KG1 (cell line): ENCODE measurements at regions not wholly inside any gene's neighbourhood (a gene's known extent, or its start where the extent isn't known, plus 50 kb on each side); places are given as distances from the start of the nearest gene placed in this dataset.
"Not testable (repeated sequence)": the region's sequence is repeated elsewhere in the genome, so short reads cannot be mapped to it uniquely, and the experiment has no call there.

ENCODE experiments used
- DNase-seq: peaks from one replicate; lab custom pipeline; 2025; lab: John Stamatoyannopoulos, UW

DNA sequence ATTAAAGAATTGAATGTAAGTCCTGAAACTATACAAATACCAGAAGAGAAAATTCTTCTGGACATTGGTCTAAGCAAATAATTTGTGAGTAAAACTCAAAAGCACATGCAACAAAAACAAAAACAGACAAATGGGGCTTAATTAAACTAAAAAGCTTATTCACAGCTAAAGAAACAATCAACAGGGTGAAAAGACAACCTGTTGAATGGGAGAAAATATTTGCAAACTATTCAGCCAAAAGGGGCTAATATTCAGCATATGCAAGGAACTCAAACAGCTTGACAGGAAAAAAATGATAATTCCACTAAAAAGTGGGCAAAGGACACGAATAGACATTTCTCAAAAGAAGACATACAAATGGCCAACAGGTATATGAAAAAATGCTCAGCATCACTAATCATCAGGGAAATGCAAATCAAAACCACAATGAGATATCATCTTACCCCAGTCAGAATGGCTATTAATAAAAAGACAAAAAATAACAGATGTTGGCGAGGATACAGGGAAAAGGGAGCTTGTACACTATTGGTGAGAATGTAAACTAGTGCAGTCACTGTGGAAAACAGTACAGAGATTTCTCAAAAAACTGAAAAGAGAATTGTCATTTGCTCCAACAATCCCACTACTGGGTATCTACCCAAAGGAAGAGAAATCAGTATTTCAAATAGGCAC, 177.5 kb upstream of the RTL1 start:
- no peak for DNase-seq

DNA sequence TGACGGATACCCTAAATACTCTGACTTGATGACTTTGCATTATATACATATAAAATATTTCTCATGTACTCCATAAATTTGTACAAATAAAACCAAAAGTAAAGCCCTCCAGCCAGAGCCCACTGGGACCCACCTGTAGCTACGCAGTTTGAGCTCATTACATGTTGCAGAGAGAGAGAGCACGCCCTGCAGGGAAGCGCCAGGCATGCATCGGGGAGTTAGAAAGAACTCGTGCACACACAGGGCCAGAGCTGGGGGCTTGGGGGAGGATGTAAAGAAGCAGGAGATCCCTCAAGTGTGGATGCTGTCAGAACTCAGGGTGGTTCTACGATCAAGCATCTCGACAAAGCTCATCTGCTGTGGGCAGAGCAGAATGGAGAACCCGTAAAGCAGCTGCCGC, 178.5 kb upstream of the RTL1 start:
- no peak for DNase-seq

DNA sequence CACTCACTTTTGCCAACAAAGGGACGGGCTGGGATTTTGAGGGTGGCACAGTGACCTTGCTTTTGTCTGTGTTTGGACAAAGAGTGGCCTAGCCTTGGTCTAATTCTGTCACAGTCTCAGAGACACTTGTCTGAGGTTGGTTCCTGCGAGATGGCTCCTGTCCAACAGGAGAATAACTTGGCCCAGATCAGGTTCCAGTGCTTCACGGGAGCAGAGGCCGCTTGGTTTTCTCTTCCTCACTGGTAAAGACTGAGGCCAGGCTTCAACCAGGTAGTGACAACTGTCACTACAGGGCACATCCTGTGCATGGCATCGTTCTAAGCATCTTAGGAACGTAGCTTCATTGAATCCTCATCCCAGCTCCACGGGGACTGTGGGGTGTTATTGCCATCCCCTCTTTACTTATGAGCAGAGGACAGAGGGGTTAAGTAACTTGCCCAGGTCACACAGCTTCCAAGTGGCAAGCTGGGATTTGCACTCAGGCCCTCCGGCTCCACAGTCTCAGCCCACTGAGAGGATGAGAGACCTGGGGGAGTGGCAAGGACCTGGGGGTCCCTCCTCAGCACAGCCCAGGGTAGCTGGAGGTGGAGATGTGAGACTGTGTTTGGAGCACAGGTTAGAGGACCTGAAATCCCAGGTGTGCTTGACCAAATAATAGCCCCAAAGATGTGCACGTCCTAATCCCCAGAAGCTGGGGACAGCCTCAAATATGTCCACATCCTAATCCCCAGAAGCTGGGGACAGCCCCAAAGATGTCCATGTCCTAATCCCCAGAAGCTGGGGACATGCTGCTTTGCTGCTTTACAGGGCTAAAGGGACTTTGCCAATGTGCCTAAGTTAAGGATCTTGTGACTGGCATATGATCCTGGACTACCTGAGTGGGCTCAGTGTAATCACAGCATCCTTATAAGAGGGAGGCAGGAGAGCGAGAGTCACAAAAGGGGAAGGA, 179.2 kb upstream of the RTL1 start:
- DNase-seq = no peak

DNA sequence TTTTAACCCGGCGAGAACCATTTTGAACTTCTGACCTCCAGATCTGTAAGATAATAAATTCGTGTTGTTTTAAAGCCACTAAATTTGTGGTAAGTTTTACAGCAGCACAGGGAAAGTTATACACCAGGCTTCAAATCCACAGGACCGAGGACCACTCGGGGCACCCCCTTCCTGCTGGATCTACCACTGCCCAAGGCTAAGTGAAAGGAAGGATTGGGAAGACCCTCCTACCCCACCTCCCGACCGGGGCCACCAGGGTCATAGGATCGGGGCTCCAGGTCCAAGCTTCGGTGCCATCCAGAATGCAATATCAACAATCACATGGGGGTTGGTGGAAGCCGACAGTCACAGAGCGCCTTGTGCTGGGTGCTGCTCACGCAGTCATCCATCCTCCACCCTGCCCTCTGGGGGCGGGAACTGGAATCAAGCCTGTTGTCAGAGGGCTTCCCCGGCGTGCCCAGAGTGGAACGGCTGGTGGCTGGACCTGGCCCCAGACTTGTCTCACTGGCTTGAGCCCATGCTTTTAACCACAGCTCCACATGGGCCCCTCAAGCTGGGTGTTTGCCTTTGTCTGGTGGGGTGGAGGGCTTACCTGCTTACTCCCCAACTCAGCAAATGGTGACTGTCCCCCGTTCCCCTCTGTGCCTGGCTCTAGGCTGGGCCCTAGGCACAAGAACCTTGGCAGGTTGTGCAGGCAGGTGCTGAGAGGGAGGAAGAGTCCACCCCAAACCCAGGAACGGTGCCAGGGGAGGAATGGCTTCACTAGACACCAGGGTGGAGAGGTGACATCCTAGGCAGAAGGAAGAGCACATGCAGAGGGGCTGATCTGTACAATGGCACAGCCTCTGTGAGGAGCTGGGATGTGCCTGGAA, 180.3 kb upstream of the RTL1 start:
- no peak for DNase-seq

DNA sequence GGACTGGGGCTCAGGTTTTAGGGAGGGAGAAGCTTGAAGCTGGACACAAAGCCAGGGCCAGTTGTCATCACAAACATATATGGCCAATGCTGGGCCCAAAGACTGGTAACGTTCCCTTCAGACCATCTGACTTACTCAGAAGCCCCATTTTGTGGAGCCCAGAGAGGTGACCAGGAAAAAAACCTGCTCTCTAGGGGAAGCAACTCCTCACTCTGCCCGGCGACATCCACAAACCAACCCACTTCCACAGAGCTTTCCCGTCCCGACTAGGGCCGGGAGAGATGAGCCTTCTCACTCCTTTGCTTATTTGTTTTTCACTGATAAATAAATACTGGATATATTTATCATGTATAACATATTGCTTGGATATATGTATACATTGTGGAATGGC, 180.9 kb upstream of the RTL1 start:
- DNase-seq = no peak

DNA sequence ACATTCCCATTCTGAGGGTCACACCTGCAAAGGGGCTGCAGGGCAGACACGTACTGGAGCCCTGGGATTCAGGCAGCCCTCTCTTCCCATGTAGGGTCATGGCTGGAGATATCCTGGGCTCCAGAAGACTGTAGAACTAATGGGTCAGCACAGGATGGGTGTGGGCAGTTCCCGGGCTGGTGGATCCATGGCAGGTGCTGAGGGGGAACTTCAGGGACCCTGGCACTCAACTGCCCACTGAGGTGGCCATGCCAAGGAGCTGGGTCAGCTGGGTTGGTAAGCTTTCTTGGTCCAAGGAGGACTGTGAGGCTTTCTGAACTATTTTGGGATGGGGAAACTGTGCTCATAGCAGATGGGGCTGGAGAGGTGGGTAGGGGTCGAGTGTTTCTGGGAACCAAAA, 183.4 kb upstream of the RTL1 start:
- no peak for DNase-seq

DNA sequence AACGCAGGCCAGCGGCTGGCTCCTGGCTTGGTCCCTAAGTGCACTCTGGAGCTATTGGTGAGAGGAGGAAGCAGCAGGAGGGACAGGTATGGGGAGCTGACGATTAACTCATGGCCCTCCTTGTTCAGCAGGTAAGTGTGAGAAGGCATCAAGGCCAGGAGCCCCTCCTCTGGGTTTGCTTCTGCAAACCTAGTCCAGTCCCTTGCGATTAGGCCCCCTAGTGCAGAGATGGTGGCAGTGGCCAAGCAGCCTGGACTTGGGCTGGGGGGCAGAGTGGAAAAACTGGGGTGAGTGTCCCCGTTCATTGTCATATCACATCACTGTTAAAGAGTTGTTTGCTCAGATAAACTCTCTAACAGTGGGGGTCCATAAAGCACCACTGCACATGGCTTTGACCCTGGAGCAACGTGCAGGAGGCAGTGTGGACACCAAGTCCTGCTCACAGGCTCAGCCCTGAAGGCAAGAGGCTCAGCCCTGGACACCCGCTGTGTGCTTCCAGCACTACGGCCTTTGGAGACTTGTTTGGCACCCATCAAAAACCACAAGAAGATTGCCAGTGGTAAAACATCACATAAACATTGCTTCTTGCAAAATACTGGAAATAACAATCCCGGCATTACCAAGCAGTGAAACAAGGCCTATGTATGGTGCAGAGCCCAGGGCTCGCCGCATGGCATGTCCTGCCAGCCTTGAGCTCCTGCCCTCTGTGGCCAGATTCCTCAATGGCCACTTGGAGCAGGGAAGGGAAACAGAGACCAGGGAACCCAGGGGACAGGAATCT, 184.3 kb upstream of the RTL1 start:
- DNase-seq = no peak

DNA sequence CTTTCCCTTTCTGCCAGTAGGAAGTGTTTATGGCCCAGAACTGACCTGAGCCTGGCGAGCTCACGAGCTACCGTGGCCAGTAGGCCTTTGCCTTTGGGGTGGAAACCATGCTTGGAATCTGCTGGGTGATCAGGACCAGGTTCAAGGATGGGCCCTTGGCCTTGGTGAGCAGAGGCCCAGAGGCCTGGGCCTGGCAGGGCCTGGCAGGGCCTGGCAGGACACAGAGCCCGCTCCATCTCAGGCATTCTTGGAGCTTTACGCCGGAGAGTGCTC, 184.8 kb upstream of the RTL1 start:
- no peak for DNase-seq

DNA sequence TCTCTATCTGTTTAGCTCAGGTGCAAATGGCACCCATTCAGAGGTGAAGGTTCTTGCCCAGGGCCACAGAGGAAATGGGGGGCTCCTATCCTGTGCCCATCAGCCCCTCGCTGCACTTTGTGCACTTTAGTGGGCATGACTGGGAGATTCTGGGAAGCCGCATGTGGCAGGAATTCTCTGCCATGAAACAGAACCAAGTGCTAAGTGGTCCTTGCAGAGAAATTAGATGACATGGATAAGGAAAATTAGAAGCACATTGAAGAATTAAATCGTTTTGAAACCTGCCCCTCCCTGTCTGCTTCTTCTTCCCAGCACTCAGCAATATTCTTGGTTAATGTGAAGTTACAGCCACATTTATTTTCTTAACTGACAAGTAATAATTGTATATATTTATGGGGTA, 185.2 kb upstream of the RTL1 start:
- no peak for DNase-seq

DNA sequence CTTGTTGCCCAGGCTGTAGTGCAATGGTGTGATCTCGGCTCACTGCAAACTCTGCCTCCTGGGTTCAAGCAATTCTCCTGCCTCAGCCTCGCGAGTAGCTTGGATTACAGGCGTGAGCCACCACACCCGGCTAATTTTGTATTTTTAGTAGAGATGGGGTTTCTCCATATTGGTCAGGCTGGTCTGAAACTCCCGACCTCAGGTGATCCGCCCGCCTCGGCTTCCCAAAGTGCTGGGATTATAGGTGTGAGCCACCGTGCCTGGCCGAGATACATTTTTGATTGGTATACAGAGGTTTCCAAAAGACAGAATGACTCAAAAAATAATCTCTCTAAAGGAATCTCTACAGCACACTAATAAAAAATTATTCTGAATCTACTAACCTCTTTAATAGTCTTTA, 187.0 kb upstream of the RTL1 start:
- DNase-seq = not testable (repeated sequence)

DNA sequence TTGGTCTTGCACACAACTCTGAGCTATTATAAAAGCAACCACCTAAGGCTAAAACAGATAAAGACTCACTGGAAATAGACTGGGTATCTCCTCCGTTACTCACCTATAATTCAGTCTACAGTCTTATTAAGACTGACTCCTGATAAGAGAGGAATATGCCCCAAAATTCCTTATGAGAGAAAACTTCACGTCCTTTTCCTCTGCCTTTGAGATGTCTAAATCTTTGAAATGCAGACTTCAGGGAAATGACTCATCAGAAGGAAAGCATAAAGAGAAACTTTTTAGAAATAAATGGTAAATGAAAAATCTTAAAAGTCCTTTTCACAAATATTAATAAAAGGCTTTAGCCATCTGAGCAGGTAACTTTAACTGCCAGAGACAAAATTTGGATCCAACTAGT, 187.5 kb upstream of the RTL1 start:
- DNase-seq = no peak

DNA sequence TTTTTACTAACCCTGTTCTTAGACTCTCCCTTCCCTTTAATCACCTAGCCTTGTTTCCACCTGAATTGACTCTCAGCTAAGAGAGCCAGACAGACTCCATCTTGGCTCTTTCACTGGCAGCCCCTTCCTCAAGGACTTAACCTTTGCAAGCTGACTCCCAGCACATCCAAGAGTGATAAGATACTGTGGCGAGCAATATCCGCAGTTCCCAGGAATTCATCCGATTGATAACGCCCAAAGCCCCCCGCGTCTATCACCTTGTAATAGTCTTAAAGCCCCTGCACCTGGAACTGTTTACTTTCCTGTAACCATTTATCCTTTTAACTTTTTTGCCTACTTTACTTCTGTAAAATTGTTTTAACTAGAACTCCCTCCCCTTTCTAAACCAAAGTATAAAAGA, 191.4 kb upstream of the RTL1 start:
- not testable (repeated sequence) for DNase-seq

DNA sequence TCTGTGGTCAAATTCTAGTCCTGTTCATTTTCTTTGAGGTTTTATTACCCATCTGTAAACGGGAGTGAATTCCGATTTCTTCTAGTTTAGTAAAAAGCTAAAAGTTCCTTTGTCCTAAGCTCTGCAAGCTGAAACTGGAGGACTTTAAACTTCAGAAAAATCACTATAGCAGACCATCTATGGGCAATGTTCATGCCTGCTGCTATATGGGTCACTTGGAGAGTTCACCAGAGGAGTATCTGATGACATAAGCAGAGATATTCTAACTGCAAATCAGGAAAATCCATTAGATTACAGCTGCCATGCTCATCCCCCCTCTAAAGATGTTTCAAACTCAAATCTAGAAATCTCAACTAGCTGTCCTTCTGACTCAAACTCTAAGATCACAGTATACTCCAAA, 193.0 kb upstream of the RTL1 start:
- DNase-seq = no peak

DNA sequence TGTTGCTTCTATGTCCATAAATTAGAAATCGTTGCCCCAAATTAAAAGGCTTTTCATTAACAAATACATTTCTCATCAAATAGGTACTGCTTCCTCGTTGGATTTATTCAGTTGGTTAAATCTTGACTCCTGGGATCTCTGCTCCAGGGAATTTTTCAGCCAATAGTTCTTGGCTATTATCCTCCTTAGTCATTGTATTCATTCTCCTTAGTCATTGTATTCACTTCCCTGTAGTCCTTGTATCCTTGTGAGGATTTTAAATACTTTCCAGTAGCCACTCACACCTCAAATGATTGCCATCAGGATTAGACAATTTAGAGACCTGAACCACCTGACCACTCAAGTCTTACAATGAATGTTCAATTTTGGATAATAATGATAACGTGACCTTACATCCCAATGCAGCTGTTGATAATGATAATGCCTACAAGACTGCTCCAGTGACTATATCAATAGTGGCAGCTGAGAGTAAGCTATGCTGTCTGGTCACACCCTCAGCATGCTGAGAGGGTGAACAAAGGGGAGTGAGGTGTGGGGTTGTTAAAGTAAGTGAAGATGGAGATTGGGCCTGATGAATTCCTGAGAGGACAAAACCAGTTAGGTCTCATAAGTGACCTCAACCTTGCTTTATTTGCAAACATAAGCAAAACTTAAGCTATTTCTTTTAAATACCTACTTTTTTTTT, 193.7 kb upstream of the RTL1 start:
- no peak for DNase-seq

DNA sequence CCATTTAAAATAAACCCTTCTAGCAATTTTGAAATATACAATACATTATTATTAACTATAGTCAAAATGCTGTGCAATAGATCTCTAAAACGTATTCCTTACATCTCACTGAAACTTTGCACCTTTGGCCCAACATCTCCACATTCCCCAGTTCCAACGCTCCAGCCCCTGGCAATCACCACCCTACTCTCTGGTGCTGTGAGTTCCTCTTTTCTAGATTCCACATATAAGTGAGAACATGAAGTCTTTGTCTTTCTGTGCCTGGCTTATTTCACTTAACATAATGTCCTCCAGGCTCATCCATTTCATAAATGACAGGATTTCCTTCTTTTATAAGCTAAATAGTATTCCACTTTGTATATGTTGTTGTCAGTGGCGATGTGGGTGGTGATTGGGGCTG, 194.7 kb upstream of the RTL1 start:
- DNase-seq = no peak

DNA sequence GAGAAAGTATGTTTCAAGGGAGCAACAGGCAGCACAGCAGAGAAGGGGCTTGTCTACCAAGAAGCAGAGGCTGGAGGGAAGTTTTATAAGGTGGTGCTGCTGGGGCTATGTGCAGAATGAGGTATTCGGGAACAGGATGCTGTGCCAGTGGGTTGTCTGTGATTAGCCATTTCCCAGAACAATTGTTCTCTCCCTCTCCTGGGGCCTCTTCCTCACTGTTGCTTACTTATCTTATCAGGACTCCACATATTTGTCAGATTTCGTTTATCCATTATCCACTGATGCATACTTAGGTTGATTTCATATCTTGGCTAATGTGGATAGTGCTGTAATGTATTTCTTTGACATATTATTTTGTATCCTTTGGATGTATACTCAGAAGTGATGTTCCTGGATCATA, 195.1 kb upstream of the RTL1 start:
- DNase-seq = no peak

DNA sequence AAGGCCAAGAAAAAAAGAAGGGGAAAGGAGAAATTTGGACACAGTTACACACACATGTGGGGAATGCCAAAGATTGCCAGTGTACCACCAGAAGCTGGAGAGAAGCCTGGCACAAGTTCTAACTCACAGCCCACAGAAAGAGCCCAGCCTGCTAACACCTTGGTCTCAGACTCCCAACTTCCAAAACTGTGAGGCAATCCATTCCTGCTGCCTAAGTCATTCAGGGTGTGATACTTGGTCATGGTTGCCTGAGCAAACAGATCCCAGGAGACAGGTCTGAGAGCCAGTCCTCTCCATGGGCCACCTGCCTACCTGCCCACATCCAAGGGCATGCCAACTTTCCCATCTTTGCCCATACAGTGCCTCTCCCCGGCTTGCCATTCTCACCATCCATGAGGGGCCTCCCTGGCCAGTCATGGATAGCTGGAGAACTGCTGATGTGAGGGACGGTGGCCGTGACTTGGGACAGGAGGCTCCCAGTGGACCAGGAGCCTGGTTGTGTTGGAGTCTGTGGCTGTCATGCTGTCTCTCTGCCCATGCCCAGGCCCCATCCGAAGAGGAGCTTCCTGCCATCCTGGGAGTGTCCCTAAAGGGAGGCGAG, 198.0 kb upstream of the RTL1 start:
- no peak for DNase-seq

DNA sequence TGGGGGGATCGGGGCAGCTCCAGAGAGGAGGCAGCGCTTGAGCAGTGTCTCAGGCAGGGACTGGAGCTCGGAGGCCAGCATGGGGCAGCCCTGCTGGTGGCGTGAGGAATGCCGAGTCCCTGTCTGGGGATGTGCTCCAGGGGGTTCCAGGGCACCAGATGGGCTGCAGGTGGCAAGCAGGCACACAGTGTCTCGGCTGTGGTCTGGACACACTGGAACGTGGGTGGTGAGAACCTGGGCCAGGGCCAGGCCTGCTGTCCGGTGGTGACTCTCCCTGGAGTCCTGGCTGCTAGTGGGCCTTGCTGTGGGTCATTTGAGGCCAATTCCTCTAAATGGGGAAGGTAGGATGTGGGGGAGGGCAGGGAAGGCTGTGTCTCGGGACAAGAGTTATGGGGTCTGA, 199.4 kb upstream of the RTL1 start:
- no peak for DNase-seq

DNA sequence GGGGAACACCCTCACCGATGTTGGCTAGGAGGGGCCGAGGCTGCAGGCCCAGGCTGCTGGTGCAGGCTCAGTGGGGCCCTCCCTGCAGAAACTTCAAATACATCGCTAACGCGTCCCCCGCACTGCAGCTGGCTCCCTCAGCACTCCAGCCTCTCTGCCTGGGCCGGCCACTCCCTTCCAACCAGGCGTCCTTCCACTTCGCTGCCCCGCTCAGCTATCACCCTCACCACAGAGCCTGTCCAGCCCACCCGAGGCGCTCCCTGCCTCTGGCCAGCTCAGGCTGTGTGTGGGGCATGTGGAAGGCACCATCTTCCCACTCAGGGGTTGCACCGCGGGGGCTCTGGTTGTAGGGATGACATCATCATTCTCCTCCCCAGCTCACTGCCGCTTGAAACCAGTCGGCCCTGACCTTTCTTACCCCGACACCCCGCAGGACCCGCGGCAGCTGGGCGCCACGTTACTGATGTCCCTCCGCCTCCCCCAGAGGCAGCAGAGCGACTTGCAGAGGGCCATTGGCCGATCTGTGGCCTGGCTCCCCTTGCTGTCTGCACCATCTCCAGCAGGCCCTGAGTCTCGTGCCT, 199.9 kb upstream of the RTL1 start:
- DNase-seq = no peak

DNA sequence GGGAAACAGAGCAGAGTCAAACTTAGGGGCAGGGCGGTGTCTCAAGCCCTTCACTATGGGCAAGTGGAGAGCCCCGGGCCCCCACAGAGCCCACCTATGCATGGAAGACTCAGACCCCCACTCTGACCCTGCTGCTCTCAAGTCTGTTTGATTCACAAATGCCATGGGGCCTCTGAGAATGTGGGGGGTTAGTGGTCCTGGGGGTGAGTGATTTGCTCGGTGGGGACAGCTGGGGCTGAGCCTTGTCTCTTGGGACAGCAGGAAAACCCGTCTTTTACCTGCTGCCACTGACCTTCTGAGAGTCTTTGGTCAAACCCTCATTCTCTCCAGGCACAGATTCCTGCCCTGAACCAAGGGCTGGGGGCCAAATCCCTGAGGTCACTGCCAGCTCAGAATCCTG, 201.0 kb upstream of the RTL1 start:
- DNase-seq = no peak

DNA sequence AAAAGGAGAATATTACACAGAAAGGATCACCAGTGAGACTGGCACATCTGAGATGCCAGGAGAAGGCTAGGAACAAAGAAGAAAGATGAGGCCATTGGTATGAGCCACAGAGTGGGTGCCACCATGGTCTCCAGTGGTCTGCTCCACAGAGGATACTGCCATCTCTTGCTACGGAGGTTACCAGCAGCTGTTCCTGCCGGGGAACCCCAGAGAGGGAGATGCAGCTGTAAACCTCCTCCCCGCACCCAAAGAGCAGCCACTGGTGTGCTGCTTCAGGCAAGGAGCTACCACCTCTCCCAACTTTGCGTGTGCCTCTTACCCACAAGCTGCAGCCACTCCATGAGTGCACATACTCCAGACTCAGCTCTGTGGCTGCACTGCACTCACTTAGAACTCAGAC, 201.5 kb upstream of the RTL1 start:
- DNase-seq = no peak
